ENCODE measurements at regions not wholly inside any gene's neighbourhood (a gene's known extent, or its start where the extent isn't known, plus 50 kb on each side); places are given as distances from the start of the nearest gene placed in this dataset.

- POLR2A ChIA-PET (ENCODE audit: partially characterized antibody): no interaction called here
- Histone ChIP-seq H3K4me3 (ENCODE audit: extremely low read depth in 1 of 4, insufficient read depth in 2 of 4, low read depth in 3 of 4, low read length in 4 of 4) (no peak overlapping the region), H3K23me2 (ENCODE audit: low read depth, low read length) (no peaks in the 10 kb centered on the region), H3K18ac (ENCODE audit: extremely low read depth, low read length) (no peak overlapping the region), H3K79me2 (ENCODE audit: control insufficient read depth in 1 of 2, insufficient read depth in 2 of 2, low read length in 2 of 2) (no peaks in the 10 kb centered on the region), H3K9me3 (ENCODE audit: insufficient read depth in 2 of 2, low read depth in 1 of 2, low read length in 1 of 2) (no peaks in the 10 kb centered on the region), H3K27me3 (replicated peaks in 1 of 4; ENCODE audit: control insufficient read depth in 3 of 4, extremely low read depth in 1 of 4, insufficient read depth in 3 of 4, low read length in 3 of 4) (no peaks in the 10 kb centered on the region), H2BK20ac (ENCODE audit: low read length) (no peak overlapping the region), H3K27ac (ENCODE audit: low read depth, low read length) (no peak overlapping the region), H2BK120ac (replicated peaks; ENCODE audit: low read depth, low read length) (no peak overlapping the region), H3K9ac (replicated peaks in 1 of 4; ENCODE audit: extremely low read depth in 1 of 4, low read depth in 3 of 4, low read length in 3 of 4) (no peak overlapping the region), H4K20me1 (replicated peaks in 1 of 2; ENCODE audit: control insufficient read depth in 1 of 2, insufficient read depth in 2 of 2, low read length in 2 of 2) (no peaks in the 10 kb centered on the region), H3K4me1 (replicated peaks in 1 of 4; ENCODE audit: control insufficient read depth in 3 of 4, insufficient read depth in 4 of 4, low read length in 3 of 4) (no peaks in the 10 kb centered on the region), H3K14ac (ENCODE audit: insufficient read length) (no peak overlapping the region), H4K5ac (ENCODE audit: insufficient read length, low read depth, low read length) (no peak overlapping the region), H3K23ac (ENCODE audit: insufficient read length) (no peak overlapping the region), H4K91ac (replicated peaks; ENCODE audit: insufficient read length, low read length) (no peak overlapping the region), H3K4me2 (ENCODE audit: insufficient read depth in 1 of 2, low read depth in 2 of 2, low read length in 2 of 2) (no peak overlapping the region), H2BK12ac (ENCODE audit: low read depth, low read length) (no peak overlapping the region), H4K8ac (ENCODE audit: extremely low read depth, insufficient read depth, low read length) (no peak overlapping the region), H2AFZ (ENCODE audit: low read length) (0 out of 2 replicates have a peak overlapping the region, but pooled peaks have one; percentile 82), H3K56ac (replicated peaks; ENCODE audit: insufficient read length, low read depth, low read length) (no peak overlapping the region), H3K4ac (replicated peaks; ENCODE audit: insufficient read length, low read depth, low read length) (no peak overlapping the region), H2BK15ac (ENCODE audit: low read length) (no peak overlapping the region), H3K36me3 (ENCODE audit: control insufficient read depth in 2 of 4, insufficient read depth in 4 of 4, low read length in 3 of 4) (no peaks in the 10 kb centered on the region), H2BK5ac (ENCODE audit: low read depth, low read length) (no peak overlapping the region), H3K79me1 (ENCODE audit: low read depth, low read length) (no peaks in the 10 kb centered on the region), H2AK5ac (ENCODE audit: low read depth, low read length) (no peak overlapping the region)
- WGBS, 2 experiments (ENCODE audit: extremely low coverage in 1 of 2, insufficient coverage in 1 of 2, insufficient read length in 1 of 2, insufficient replicate concordance in 2 of 2, low coverage in 1 of 2, low lambda C conversion rate in 2 of 2, missing lambda C conversion rate in 1 of 2): 86% methylated on average over 1 of the region's 1 CpG; no CpG with 5 or more reads in 1 of the 2 experiments
- no peak for FAIRE-seq
- DNase-seq (ENCODE audit: low read depth in 1 of 2, low spot score in 2 of 2): no peak
- TF ChIP-seq ZNF274 (IDR thresholded peaks at IDR 0.05; ENCODE audit: borderline replicate concordance, extremely low read depth, low read length): no peak
- TF ChIP-seq EGR1 (IDR thresholded peaks at IDR 0.05; ENCODE audit: borderline replicate concordance, low read depth, low read length): no peak
- TF ChIP-seq SP2 (IDR thresholded peaks at IDR 0.05; ENCODE audit: low read length): no peak
- no peak for TF ChIP-seq CEBPB (IDR thresholded peaks at IDR 0.05; ENCODE audit: low read depth, low read length)
- no peak for TF ChIP-seq BACH1 (IDR thresholded peaks at IDR 0.05; ENCODE audit: low read length)
- TF ChIP-seq TBP (IDR thresholded peaks at IDR 0.05; ENCODE audit: low read depth, low read length): no peak
- TF ChIP-seq CHD2 (IDR thresholded peaks at IDR 0.05; ENCODE audit: low read length): no peak
- no peak for TF ChIP-seq POLR2AphosphoS5 (IDR thresholded peaks at IDR 0.05; ENCODE audit: low read depth, low read length)
- no peak for TF ChIP-seq KDM5A (IDR thresholded peaks at IDR 0.05; ENCODE audit: low read length)
- TF ChIP-seq POLR2A (IDR thresholded peaks at IDR 0.05; ENCODE audit: control extremely low read depth in 1 of 2, low read depth in 2 of 2, low read length in 2 of 2): no peak
- TF ChIP-seq RNF2 (IDR thresholded peaks at IDR 0.05; ENCODE audit: borderline replicate concordance, low read depth, low read length, missing control alignments, poor library complexity, severe bottlenecking): no peak
- no peak for TF ChIP-seq CHD1 (IDR thresholded peaks at IDR 0.05; ENCODE audit: low read depth, low read length)
- TF ChIP-seq E2F6 (IDR thresholded peaks at IDR 0.05): no peak
- CTCF ChIA-PET (ENCODE audit: partially characterized antibody): no interaction called here
These were observed 223.7 kb upstream of the PCDH15 start for GRCh38 chr10:55024713-55025112.

Data from H1 (cell line).